SK-N-SH treated with all-trans-retinoic acid at 6 μM for 48 hours (cell line): ENCODE measurements at regions not wholly inside any gene's neighbourhood (a gene's known extent, or its start where the extent isn't known, plus 50 kb on each side); places are given as distances from the start of the nearest gene placed in this dataset.

Source experiments
- ATAC-seq: fragments of 200-7000 bp; cut with Tn5 transposase; 3 replicates; pipeline ENCODE4 v1.9.1; 2020; ENCODE audit warnings: mild to moderate bottlenecking, moderate library complexity
- CSDC2 ChIP-seq: fragments of 250-450 bp; sonication (Bioruptor Pico); IDR thresholded peaks from 2 replicates; pipeline ENCODE4 v1.5.0; 2020; ENCODE audit warnings: mild to moderate bottlenecking, moderate library complexity
- ESRRG ChIP-seq: fragments of 250-450 bp; sonication (Bioruptor Pico); IDR thresholded peaks from 2 replicates; pipeline ENCODE4 v1.6.1; 2021; ENCODE audit warnings: mild to moderate bottlenecking
- ISL1 ChIP-seq: fragments of 250-450 bp; sonication (Bioruptor Pico); IDR thresholded peaks from 2 replicates; pipeline ENCODE4 v2.1.2; 2022; ENCODE audit warnings: mild to moderate bottlenecking, moderate library complexity
- OSR1 ChIP-seq: fragments of 250-450 bp; sonication (Bioruptor Pico); IDR thresholded peaks from 2 replicates; pipeline ENCODE4 v1.8.0; 2022; ENCODE audit warnings: moderate library complexity, mild to moderate bottlenecking, inconsistent platforms
- PPARA ChIP-seq: fragments of 250-450 bp; sonication (Bioruptor Pico); IDR thresholded peaks from 2 replicates; pipeline ENCODE4 v1.5.0; 2020; ENCODE audit warnings: mild to moderate bottlenecking, borderline replicate concordance
- SNAI2 ChIP-seq: fragments of 250-450 bp; sonication (Bioruptor Pico); IDR thresholded peaks from 2 replicates; pipeline ENCODE4 v1.5.0; 2020; ENCODE audit warnings: mild to moderate bottlenecking, moderate library complexity
- TCF4 ChIP-seq: fragments of 250-450 bp; sonication (Bioruptor Pico); IDR thresholded peaks from 2 replicates; pipeline ENCODE4 v1.8.0; 2021; ENCODE audit warnings: mild to moderate bottlenecking, moderate library complexity, borderline replicate concordance
- TOX ChIP-seq: fragments of 250-450 bp; sonication (Bioruptor Pico); IDR thresholded peaks from 2 replicates; pipeline ENCODE4 v1.8.0; 2021; ENCODE audit warnings: mild to moderate bottlenecking, moderate library complexity, borderline replicate concordance
- ZC3H10 ChIP-seq: fragments of 250-450 bp; sonication (Bioruptor Pico); IDR thresholded peaks from 2 replicates; pipeline ENCODE4 v1.5.1; 2021; ENCODE audit warnings: mild to moderate bottlenecking, moderate library complexity
- ZFP3 ChIP-seq: fragments of 250-450 bp; sonication (Bioruptor Pico); IDR thresholded peaks from 2 replicates; pipeline ENCODE4 v1.5.0; 2020; ENCODE audit warnings: mild to moderate bottlenecking, moderate library complexity
- ZFP30 ChIP-seq: fragments of 450-650 bp; formaldehyde crosslinking; IDR thresholded peaks from 2 replicates; pipeline ENCODE4 v1.5.0; 2022; ENCODE audit warnings: mild to moderate bottlenecking, moderate library complexity
- ZNF565 ChIP-seq: fragments of 450-650 bp; formaldehyde crosslinking; conservative IDR thresholded peaks from 2 replicates; pipeline ENCODE4 v1.5.0; 2020; ENCODE audit warnings: low read depth, mild to moderate bottlenecking, moderate library complexity
- ZNF70 ChIP-seq: fragments of 450-650 bp; formaldehyde crosslinking; IDR thresholded peaks from 2 replicates; pipeline ENCODE4 v1.5.0; 2020; ENCODE audit warnings: mild to moderate bottlenecking, moderate library complexity
- ZNF8 ChIP-seq: fragments of 450-650 bp; formaldehyde crosslinking; IDR thresholded peaks from 2 replicates; pipeline ENCODE4 v1.5.0; 2020; ENCODE audit warnings: mild to moderate bottlenecking, moderate library complexity
- TF ChIP-seq, protein P1 (sequence below): fragments of 250-450 bp; sonication (Bioruptor Pico); IDR thresholded peaks from 2 replicates; pipeline ENCODE4 v1.5.1; 2020; ENCODE audit warnings: low read depth, mild to moderate bottlenecking, moderate library complexity
- TF ChIP-seq, protein P2 (sequence below): fragments of 250-450 bp; sonication (Bioruptor Pico); IDR thresholded peaks from 2 replicates; pipeline ENCODE4 v1.8.0; 2020; ENCODE audit warnings: mild to moderate bottlenecking, moderate library complexity, borderline replicate concordance
- TF ChIP-seq, protein P3 (sequence below): fragments of 250-450 bp; sonication (Bioruptor Pico); IDR thresholded peaks from 2 replicates; pipeline ENCODE4 v1.8.0; 2021; ENCODE audit warnings: low read depth, mild to moderate bottlenecking, moderate library complexity, borderline replicate concordance
- TF ChIP-seq, protein P4 (sequence below): fragments of 250-450 bp; sonication (Bioruptor Pico); IDR thresholded peaks from 2 replicates; pipeline ENCODE4 v1.5.1; 2021; ENCODE audit warnings: mild to moderate bottlenecking, moderate library complexity
- TF ChIP-seq, protein P5 (sequence below): fragments of 250-450 bp; sonication (Bioruptor Pico); IDR thresholded peaks from 2 replicates; pipeline ENCODE4 v1.5.0; 2020; ENCODE audit warnings: mild to moderate bottlenecking, moderate library complexity

DNA sequence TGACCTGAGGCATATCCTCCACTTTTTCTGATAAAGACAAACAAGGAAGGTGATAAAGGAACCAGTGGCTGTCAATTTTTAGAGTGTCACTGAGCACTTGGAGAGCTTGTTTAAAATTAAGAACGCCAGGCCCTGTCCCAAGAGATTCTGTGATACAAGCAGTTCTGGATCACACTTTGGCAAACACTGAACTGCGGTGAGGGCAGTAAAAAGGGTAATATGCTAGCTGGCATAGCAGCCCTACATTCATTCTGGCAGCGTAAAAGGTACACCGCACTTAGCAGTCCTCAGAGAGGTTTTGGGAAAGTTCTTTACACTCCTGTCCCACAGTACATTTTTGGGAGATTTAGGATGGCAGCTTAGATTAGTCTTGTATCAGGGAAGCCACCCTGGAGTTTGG, 101.3 kb upstream of the CCDC150 start:
- no peak for ATAC-seq
- TF ChIP-seq CSDC2 (CRISPR knock-in tag): no peak
- TF ChIP-seq OSR1 (CRISPR knock-in tag): no peak
- no peak for TF ChIP-seq ZNF565 (CRISPR knock-in tag)

DNA sequence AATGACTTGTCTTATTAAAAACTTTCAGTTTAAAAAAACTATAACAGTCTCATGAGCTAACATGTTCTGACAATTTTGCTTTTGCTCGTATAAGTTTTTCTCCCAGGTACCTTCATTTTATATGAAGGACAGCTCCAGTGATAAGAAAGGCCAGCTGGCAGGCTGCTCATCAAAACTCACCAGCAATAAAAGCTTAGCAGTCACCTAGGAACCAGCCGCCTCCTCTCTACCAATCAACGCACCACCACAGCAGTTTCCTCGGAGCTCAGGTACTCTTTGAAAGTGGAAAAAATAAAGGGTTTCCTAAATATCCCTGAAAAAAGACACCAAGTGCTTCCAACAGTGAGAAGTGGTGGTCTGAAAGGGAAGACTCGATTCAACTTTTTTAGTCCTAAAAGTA, 100.9 kb upstream of the CCDC150 start:
- no peak for ATAC-seq
- TF ChIP-seq SNAI2 (CRISPR knock-in tag): no peak
- TF ChIP-seq, protein P1, sequence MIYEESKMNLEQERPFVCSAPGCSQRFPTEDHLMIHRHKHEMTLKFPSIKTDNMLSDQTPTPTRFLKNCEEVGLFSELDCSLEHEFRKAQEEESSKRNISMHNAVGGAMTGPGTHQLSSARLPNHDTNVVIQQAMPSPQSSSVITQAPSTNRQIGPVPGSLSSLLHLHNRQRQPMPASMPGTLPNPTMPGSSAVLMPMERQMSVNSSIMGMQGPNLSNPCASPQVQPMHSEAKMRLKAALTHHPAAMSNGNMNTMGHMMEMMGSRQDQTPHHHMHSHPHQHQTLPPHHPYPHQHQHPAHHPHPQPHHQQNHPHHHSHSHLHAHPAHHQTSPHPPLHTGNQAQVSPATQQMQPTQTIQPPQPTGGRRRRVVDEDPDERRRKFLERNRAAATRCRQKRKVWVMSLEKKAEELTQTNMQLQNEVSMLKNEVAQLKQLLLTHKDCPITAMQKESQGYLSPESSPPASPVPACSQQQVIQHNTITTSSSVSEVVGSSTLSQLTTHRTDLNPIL (CRISPR knock-in tag): no peak
- TF ChIP-seq TCF4 (CRISPR knock-in tag): no peak
- TF ChIP-seq, protein P2, sequence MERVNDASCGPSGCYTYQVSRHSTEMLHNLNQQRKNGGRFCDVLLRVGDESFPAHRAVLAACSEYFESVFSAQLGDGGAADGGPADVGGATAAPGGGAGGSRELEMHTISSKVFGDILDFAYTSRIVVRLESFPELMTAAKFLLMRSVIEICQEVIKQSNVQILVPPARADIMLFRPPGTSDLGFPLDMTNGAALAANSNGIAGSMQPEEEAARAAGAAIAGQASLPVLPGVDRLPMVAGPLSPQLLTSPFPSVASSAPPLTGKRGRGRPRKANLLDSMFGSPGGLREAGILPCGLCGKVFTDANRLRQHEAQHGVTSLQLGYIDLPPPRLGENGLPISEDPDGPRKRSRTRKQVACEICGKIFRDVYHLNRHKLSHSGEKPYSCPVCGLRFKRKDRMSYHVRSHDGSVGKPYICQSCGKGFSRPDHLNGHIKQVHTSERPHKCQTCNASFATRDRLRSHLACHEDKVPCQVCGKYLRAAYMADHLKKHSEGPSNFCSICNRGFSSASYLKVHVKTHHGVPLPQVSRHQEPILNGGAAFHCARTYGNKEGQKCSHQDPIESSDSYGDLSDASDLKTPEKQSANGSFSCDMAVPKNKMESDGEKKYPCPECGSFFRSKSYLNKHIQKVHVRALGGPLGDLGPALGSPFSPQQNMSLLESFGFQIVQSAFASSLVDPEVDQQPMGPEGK: no peak
- TF ChIP-seq ZNF8 (CRISPR knock-in tag): no peak
- no peak for TF ChIP-seq PPARA (CRISPR knock-in tag)
- TF ChIP-seq, protein P3, sequence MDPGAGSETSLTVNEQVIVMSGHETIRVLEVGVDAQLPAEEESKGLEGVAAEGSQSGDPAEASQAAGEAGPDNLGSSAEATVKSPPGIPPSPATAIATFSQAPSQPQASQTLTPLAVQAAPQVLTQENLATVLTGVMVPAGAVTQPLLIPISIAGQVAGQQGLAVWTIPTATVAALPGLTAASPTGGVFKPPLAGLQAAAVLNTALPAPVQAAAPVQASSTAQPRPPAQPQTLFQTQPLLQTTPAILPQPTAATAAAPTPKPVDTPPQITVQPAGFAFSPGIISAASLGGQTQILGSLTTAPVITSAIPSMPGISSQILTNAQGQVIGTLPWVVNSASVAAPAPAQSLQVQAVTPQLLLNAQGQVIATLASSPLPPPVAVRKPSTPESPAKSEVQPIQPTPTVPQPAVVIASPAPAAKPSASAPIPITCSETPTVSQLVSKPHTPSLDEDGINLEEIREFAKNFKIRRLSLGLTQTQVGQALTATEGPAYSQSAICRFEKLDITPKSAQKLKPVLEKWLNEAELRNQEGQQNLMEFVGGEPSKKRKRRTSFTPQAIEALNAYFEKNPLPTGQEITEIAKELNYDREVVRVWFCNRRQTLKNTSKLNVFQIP (CRISPR knock-in tag): no peak
- TF ChIP-seq ESRRG (CRISPR knock-in tag): no peak
- no peak for TF ChIP-seq TOX (CRISPR knock-in tag)
- no peak for TF ChIP-seq ISL1 (CRISPR knock-in tag)
- TF ChIP-seq, protein P4, sequence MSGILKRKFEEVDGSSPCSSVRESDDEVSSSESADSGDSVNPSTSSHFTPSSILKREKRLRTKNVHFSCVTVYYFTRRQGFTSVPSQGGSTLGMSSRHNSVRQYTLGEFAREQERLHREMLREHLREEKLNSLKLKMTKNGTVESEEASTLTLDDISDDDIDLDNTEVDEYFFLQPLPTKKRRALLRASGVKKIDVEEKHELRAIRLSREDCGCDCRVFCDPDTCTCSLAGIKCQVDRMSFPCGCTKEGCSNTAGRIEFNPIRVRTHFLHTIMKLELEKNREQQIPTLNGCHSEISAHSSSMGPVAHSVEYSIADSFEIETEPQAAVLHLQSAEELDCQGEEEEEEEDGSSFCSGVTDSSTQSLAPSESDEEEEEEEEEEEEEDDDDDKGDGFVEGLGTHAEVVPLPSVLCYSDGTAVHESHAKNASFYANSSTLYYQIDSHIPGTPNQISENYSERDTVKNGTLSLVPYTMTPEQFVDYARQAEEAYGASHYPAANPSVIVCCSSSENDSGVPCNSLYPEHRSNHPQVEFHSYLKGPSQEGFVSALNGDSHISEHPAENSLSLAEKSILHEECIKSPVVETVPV (CRISPR knock-in tag): no peak
- TF ChIP-seq ZFP30 (CRISPR knock-in tag): no peak
- no peak for TF ChIP-seq ZNF70 (CRISPR knock-in tag)
- no peak for TF ChIP-seq ZNF565 (CRISPR knock-in tag)
- no peak for TF ChIP-seq OSR1 (CRISPR knock-in tag)
- TF ChIP-seq ZFP3: no peak
- TF ChIP-seq ZC3H10 (CRISPR knock-in tag): no peak
- TF ChIP-seq, protein P5, sequence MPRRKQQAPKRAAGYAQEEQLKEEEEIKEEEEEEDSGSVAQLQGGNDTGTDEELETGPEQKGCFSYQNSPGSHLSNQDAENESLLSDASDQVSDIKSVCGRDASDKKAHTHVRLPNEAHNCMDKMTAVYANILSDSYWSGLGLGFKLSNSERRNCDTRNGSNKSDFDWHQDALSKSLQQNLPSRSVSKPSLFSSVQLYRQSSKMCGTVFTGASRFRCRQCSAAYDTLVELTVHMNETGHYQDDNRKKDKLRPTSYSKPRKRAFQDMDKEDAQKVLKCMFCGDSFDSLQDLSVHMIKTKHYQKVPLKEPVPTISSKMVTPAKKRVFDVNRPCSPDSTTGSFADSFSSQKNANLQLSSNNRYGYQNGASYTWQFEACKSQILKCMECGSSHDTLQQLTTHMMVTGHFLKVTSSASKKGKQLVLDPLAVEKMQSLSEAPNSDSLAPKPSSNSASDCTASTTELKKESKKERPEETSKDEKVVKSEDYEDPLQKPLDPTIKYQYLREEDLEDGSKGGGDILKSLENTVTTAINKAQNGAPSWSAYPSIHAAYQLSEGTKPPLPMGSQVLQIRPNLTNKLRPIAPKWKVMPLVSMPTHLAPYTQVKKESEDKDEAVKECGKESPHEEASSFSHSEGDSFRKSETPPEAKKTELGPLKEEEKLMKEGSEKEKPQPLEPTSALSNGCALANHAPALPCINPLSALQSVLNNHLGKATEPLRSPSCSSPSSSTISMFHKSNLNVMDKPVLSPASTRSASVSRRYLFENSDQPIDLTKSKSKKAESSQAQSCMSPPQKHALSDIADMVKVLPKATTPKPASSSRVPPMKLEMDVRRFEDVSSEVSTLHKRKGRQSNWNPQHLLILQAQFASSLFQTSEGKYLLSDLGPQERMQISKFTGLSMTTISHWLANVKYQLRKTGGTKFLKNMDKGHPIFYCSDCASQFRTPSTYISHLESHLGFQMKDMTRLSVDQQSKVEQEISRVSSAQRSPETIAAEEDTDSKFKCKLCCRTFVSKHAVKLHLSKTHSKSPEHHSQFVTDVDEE: no peak
- TF ChIP-seq CSDC2 (CRISPR knock-in tag): no peak

DNA sequence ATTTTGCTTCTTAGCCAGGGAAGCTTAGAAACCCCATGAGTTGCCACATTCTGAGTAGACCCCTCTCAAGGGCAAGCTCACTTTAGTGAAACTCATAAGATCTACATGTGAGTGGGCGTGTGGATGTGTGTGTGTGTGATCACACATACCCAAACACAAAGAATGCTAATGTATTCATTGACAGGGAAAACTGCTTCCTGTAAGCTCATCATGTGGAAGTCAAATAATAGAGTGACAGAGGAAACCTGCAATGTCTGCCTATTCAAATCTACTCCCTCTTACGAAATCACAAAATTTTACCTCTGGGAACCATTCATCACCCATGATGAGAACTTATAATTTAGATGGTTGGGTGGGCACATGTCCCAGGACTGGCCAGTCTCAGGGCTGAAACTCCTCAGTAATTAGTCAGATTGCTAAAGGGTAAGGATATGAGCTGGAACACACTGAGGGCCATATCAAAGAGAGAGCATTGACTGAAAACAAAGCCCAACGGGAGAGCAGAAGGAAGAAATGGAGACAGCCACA, 94.5 kb upstream of the CCDC150 start:
- ATAC-seq: no peak
- no peak for TF ChIP-seq ZNF565 (CRISPR knock-in tag)
- TF ChIP-seq, protein P5: no peak
